Lower leg skin (tissue), 3 donors: ENCODE measurements at regions not wholly inside any gene's neighbourhood (a gene's known extent, or its start where the extent isn't known, plus 50 kb on each side); places are given as distances from the start of the nearest gene placed in this dataset.
"Not testable (repeated sequence)": the region's sequence is repeated elsewhere in the genome, so short reads cannot be mapped to it uniquely, and the experiment has no call there.

Source experiments
- POLR2A ChIP-seq, 2 donors: fragments of 450-650 bp; IDR thresholded peaks; one replicate each; pipeline ENCODE4 v1.6.1; 2016 to 2017; ENCODE audit warnings: antibody characterized with exemption in 2 of 2, mild to moderate bottlenecking in 1 of 2, moderate library complexity in 1 of 2
- TF ChIP-seq, protein P1 (sequence below), 3 donors: fragments of 450-650 bp; IDR thresholded peaks; one replicate each; pipeline ENCODE4 v1.5.1; 2016; ENCODE audit warnings: antibody characterized with exemption in 3 of 3, mild to moderate bottlenecking in 3 of 3, moderate library complexity in 2 of 3

DNA sequence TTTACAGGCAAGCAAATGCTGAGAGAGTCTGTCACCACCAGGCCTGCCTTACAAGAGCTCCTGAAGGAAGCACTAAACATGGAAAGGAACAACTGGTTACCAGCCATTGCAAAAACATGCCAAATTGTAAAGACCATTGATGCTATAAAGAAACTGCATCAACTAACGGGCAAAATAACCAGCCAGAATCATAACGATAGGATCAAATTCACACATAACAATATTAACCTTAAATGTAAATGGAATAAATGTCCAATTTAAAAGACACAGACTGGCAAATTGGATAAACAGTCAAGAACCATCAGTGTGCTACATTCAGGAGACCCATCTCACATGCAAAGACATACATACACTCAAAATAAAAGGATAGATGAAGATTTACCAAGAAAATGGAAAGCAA lies 170.7 kb downstream of the CRPPA start:
- TF ChIP-seq, protein P1, sequence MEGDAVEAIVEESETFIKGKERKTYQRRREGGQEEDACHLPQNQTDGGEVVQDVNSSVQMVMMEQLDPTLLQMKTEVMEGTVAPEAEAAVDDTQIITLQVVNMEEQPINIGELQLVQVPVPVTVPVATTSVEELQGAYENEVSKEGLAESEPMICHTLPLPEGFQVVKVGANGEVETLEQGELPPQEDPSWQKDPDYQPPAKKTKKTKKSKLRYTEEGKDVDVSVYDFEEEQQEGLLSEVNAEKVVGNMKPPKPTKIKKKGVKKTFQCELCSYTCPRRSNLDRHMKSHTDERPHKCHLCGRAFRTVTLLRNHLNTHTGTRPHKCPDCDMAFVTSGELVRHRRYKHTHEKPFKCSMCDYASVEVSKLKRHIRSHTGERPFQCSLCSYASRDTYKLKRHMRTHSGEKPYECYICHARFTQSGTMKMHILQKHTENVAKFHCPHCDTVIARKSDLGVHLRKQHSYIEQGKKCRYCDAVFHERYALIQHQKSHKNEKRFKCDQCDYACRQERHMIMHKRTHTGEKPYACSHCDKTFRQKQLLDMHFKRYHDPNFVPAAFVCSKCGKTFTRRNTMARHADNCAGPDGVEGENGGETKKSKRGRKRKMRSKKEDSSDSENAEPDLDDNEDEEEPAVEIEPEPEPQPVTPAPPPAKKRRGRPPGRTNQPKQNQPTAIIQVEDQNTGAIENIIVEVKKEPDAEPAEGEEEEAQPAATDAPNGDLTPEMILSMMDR (IDR thresholded peaks at IDR 0.05): not testable (repeated sequence)
- TF ChIP-seq POLR2A (IDR thresholded peaks at IDR 0.05): not testable (repeated sequence)
